Thyroid gland (tissue), 4 donors: ENCODE measurements at regions not wholly inside any gene's neighbourhood (a gene's known extent, or its start where the extent isn't known, plus 50 kb on each side); places are given as distances from the start of the nearest gene placed in this dataset.

Experiments
- POLR2A ChIP-seq, 2 donors: fragments of 450-650 bp; IDR thresholded peaks; one replicate each; pipeline ENCODE4 v1.6.1; 2017; ENCODE audit warnings: antibody characterized with exemption in 2 of 2, mild to moderate bottlenecking in 2 of 2, moderate library complexity in 1 of 2
- TF ChIP-seq, protein P1 (sequence below), 6 experiments: fragments of 200-600 bp in 3 of 6; fragments of 450-650 bp in 3 of 6; sonication (generic) in 3 of 6; IDR thresholded peaks; one replicate each; pipeline ENCODE4 v1.5.1; 2016 to 2019; ENCODE audit warnings: antibody characterized with exemption in 6 of 6, mild to moderate bottlenecking in 2 of 6, inconsistent platforms in 1 of 6, moderate library complexity in 1 of 6

DNA sequence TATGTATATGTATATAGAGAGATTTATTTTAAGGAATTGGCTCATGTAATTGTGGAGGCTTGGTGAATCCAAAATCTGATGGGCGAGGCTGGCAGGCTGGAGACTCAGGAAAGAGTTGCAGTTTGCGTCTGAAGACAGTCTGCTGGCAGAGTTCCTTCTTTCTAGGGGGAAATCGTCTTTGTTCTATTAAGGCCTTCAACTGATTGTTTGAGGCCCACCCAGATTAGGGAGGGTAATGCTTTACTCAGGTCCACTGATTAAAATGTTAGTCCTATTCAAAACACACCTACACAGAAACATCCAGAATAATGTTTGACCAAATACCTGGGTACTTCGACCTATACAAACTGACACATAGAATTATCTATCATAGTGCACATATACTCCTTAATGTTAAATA, 149.5 kb downstream of the NAA11 start:
- TF ChIP-seq POLR2A (IDR thresholded peaks at IDR 0.05) = no peak
- TF ChIP-seq, protein P1, sequence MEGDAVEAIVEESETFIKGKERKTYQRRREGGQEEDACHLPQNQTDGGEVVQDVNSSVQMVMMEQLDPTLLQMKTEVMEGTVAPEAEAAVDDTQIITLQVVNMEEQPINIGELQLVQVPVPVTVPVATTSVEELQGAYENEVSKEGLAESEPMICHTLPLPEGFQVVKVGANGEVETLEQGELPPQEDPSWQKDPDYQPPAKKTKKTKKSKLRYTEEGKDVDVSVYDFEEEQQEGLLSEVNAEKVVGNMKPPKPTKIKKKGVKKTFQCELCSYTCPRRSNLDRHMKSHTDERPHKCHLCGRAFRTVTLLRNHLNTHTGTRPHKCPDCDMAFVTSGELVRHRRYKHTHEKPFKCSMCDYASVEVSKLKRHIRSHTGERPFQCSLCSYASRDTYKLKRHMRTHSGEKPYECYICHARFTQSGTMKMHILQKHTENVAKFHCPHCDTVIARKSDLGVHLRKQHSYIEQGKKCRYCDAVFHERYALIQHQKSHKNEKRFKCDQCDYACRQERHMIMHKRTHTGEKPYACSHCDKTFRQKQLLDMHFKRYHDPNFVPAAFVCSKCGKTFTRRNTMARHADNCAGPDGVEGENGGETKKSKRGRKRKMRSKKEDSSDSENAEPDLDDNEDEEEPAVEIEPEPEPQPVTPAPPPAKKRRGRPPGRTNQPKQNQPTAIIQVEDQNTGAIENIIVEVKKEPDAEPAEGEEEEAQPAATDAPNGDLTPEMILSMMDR (IDR thresholded peaks at IDR 0.05) = no peak
